ENCODE measurements at regions not wholly inside any gene's neighbourhood (a gene's known extent, or its start where the extent isn't known, plus 50 kb on each side); places are given as distances from the start of the nearest gene placed in this dataset.

DNA sequence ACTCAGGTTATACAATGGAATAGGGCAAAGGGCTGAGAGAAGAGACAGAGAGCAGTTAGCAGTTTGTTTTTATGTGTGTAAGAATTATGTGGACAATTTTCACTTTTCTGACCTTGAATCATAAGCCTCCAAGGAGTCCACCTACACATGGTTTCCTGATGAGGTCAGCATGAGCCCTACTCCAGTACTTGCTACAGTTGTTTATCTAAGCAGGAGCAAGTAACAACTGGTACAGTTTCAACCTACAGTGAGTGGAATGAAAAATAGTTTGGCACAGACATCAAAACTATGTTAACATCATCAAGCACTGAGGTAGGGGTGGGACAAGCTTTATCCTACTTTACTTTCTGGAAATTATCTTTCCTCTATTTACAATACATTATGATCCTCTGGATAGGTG lies 426.7 kb upstream of the ID4 start (continued):
- TF ChIP-seq YY1 (IDR thresholded peaks at IDR 0.05; ENCODE audit: low read depth, low read length): no peak

DNA sequence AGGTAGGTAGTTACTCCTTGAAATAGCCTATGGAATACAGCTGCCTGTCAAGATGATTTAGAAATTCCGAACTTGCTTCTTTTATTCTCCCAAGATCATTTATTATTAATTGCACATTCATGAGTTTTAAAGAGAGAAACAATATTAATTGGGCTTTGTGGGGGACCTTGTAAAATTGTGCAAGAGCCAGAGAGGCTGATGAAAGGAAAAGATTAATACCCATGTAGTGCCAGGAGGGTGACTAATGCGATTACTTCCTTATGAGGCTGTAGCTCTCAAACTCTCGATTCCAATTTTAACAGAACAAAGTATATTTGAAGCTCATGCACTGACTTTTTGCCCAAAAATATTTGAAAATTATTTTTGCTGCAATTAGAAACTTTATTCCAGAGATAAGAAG lies 423.8 kb upstream of the ID4 start:
- no peaks in the 10 kb centered on the region for H3K79me1 ChIP-seq (ENCODE audit: low read depth, low read length)
- no peaks in the 10 kb centered on the region for H3K79me2 ChIP-seq (ENCODE audit: control insufficient read depth in 1 of 2, insufficient read depth in 2 of 2, low read length in 2 of 2)
- H3K4me3 ChIP-seq (ENCODE audit: extremely low read depth in 1 of 4, insufficient read depth in 2 of 4, low read depth in 3 of 4, low read length in 4 of 4): no peak overlapping the region
- H2BK15ac ChIP-seq (ENCODE audit: low read length): no peak overlapping the region
- no peak overlapping the region for H2AFZ ChIP-seq (ENCODE audit: low read length)
- H3K56ac ChIP-seq (replicated peaks; ENCODE audit: insufficient read length, low read depth, low read length): no peak overlapping the region
- no peak overlapping the region for H2AK5ac ChIP-seq (ENCODE audit: low read depth, low read length)
- no peak overlapping the region for H2BK12ac ChIP-seq (ENCODE audit: low read depth, low read length)
- H4K5ac ChIP-seq (ENCODE audit: insufficient read length, low read depth, low read length): no peak overlapping the region
- H3K23me2 ChIP-seq (ENCODE audit: low read depth, low read length): no peaks in the 10 kb centered on the region
- H3K18ac ChIP-seq (ENCODE audit: extremely low read depth, low read length): no peak overlapping the region
- H2BK20ac ChIP-seq (ENCODE audit: low read length): no peak overlapping the region
- H3K27me3 ChIP-seq (replicated peaks in 1 of 4; ENCODE audit: control insufficient read depth in 3 of 4, extremely low read depth in 1 of 4, insufficient read depth in 3 of 4, low read length in 3 of 4): no peaks in the 10 kb centered on the region
- WGBS, 2 experiments (ENCODE audit: extremely low coverage in 1 of 2, insufficient coverage in 1 of 2, insufficient read length in 1 of 2, insufficient replicate concordance in 2 of 2, low coverage in 1 of 2, low lambda C conversion rate in 2 of 2, missing lambda C conversion rate in 1 of 2): 87% methylated on average over 3 of the region's 3 CpGs; no CpG with 5 or more reads in 1 of the 2 experiments
- CTCF ChIA-PET (ENCODE audit: partially characterized antibody): no interaction called here
- H4K91ac ChIP-seq (replicated peaks; ENCODE audit: insufficient read length, low read length): no peak overlapping the region
- H2BK120ac ChIP-seq (replicated peaks; ENCODE audit: low read depth, low read length): no peak overlapping the region
- DNase-seq (ENCODE audit: low read depth in 1 of 2, low spot score in 2 of 2) (no peak), FAIRE-seq (no peak)
- no peak overlapping the region for H2BK5ac ChIP-seq (ENCODE audit: low read depth, low read length)
- H3K4me2 ChIP-seq (ENCODE audit: insufficient read depth in 1 of 2, low read depth in 2 of 2, low read length in 2 of 2): no peak overlapping the region
- no peak overlapping the region for H3K9ac ChIP-seq (replicated peaks in 1 of 4; ENCODE audit: extremely low read depth in 1 of 4, low read depth in 3 of 4, low read length in 3 of 4)
- POLR2A ChIA-PET (ENCODE audit: partially characterized antibody): no interaction called here
- no peak overlapping the region for H3K14ac ChIP-seq (ENCODE audit: insufficient read length)
- peaks cover 0 to 3% of the 10 kb centered on the region in 2 experiments; a peak in 2 of 4 replicates for H3K9me3 ChIP-seq (ENCODE audit: insufficient read depth in 2 of 2, low read depth in 1 of 2, low read length in 1 of 2)
- H3K4me1 ChIP-seq (replicated peaks in 1 of 4; ENCODE audit: control insufficient read depth in 3 of 4, insufficient read depth in 4 of 4, low read length in 3 of 4): no peaks in the 10 kb centered on the region
- no peaks in the 10 kb centered on the region for H4K20me1 ChIP-seq (replicated peaks in 1 of 2; ENCODE audit: control insufficient read depth in 1 of 2, insufficient read depth in 2 of 2, low read length in 2 of 2)
- no peak overlapping the region for H3K27ac ChIP-seq (ENCODE audit: low read depth, low read length)
- no peak overlapping the region for H3K23ac ChIP-seq (ENCODE audit: insufficient read length)
- H4K8ac ChIP-seq (ENCODE audit: extremely low read depth, insufficient read depth, low read length): no peak overlapping the region
- no peak overlapping the region for H3K4ac ChIP-seq (replicated peaks; ENCODE audit: insufficient read length, low read depth, low read length)
- H3K36me3 ChIP-seq (ENCODE audit: control insufficient read depth in 2 of 4, insufficient read depth in 4 of 4, low read length in 3 of 4): no peaks in the 10 kb centered on the region
- TF ChIP-seq SP1 (IDR thresholded peaks at IDR 0.05; ENCODE audit: low read depth, low read length) (no peak), POLR2AphosphoS5 (IDR thresholded peaks at IDR 0.05; ENCODE audit: low read depth, low read length) (no peak), PHF8 (conservative IDR thresholded peaks at IDR 0.05; ENCODE audit: low read depth, low read length) (no peak)

Measured in H1 (cell line).